Upper lobe of right lung (tissue), 1 donor: ENCODE measurements at regions not wholly inside any gene's neighbourhood (a gene's known extent, or its start where the extent isn't known, plus 50 kb on each side); places are given as distances from the start of the nearest gene placed in this dataset.

ENCODE experiments used
- ATAC-seq: fragments of 200-7000 bp; cut with Tn5 transposase; one replicate; pipeline ENCODE4 v1.9.1; 2020; ENCODE audit warnings: mild to moderate bottlenecking, moderate library complexity
- DNase-seq: peaks from one replicate; pipeline ENCODE4 v3.0.0-alpha.2; 2020
- H3K27ac ChIP-seq: fragments of 200-600 bp; one replicate; pipeline ENCODE4 v1.8.0; 2022
- H3K27me3 ChIP-seq: fragments of 200-600 bp; one replicate; pipeline ENCODE4 v1.8.0; 2022; ENCODE audit warnings: mild to moderate bottlenecking
- H3K36me3 ChIP-seq: fragments of 200-600 bp; one replicate; pipeline ENCODE4 v1.8.0; 2022
- H3K4me1 ChIP-seq: fragments of 200-600 bp; one replicate; pipeline ENCODE4 v1.8.0; 2022
- H3K4me3 ChIP-seq: fragments of 200-600 bp; one replicate; pipeline ENCODE4 v1.8.0; 2022; ENCODE audit warnings: mild to moderate bottlenecking
- H3K9me3 ChIP-seq: fragments of 200-600 bp; one replicate; pipeline ENCODE4 v1.8.0; 2022
- intact Hi-C: fragments of 100-400 bp; cut with DNase I; formaldehyde crosslinking; loops from one replicate; pipeline ENCODE4 v1.11.0; 2022
- TF ChIP-seq, protein P1 (sequence below): fragments of 200-600 bp; IDR thresholded peaks from one replicate; pipeline ENCODE4 v1.8.0; 2022; ENCODE audit warnings: antibody characterized with exemption
- donor health status: DM: no; HTN: yes; CAD: no; lungs with severe emphysema.

DNA sequence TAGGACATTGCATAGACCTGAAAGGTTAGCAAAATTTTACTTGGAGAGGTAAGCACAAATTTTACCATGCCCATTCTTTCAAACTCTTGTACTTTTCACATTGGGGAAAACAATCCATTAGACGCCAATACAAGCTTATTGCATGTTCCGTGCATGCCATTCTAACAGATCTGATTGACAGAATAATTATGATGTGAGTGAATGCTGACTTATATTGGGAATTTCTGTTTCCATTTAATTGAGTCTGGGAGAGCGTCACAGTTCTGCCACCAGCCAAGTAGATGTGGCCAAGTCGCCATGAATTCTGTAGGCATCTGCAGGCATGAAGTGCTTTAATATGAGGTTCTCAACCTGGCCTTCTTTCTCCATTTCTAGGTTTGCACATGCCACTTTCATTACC lies 1097.4 kb downstream of the VRK1 start:
- Histone ChIP-seq H3K4me3 (no peak overlapping the region), H3K4me1 (no peaks in the 10 kb centered on the region), H3K27me3 (no peaks in the 10 kb centered on the region), H3K36me3 (no peaks in the 10 kb centered on the region), H3K27ac (no peak overlapping the region), H3K9me3 (no peaks in the 10 kb centered on the region)
- TF ChIP-seq, protein P1, sequence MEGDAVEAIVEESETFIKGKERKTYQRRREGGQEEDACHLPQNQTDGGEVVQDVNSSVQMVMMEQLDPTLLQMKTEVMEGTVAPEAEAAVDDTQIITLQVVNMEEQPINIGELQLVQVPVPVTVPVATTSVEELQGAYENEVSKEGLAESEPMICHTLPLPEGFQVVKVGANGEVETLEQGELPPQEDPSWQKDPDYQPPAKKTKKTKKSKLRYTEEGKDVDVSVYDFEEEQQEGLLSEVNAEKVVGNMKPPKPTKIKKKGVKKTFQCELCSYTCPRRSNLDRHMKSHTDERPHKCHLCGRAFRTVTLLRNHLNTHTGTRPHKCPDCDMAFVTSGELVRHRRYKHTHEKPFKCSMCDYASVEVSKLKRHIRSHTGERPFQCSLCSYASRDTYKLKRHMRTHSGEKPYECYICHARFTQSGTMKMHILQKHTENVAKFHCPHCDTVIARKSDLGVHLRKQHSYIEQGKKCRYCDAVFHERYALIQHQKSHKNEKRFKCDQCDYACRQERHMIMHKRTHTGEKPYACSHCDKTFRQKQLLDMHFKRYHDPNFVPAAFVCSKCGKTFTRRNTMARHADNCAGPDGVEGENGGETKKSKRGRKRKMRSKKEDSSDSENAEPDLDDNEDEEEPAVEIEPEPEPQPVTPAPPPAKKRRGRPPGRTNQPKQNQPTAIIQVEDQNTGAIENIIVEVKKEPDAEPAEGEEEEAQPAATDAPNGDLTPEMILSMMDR: no peak
- DNase-seq (no peak), ATAC-seq (no peak)
- intact Hi-C loops: no loop called here

DNA sequence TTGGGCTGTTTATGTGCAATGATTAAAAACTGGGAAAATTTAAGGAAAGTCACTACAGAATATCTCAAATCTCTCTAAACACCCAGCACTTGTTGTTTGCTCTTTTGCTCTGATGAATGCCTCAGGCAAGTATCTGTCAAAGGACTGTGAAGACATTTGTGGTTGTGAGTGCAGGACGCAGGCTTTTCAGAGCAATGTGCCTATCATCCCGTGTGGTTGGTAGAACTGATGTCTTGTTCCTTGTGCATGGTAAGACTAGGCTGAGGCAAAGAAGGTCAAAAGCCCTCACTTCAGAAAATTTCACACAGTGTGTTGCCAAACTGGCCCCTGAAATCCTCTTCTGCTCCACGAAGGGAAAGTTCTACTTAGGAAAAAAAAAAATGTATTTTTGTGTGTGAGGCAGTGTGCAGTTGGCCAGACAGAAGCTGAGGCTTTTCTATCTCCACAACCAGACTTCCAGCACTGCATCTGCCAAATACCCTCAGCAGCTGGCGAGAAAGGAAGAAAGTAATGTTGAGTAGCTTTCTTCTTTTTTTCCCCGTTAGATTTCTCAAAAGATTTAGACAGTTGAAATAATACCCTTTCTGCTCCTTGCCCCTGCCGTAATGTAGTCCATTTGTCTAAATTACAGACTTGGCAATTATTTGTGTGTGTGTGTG lies 1103.1 kb downstream of the VRK1 start:
- intact Hi-C loops: no loop called here
- Histone ChIP-seq H3K36me3 (no peaks in the 10 kb centered on the region), H3K27me3 (no peaks in the 10 kb centered on the region), H3K27ac (no peak overlapping the region), H3K9me3 (no peaks in the 10 kb centered on the region), H3K4me1 (no peaks in the 10 kb centered on the region), H3K4me3 (no peak overlapping the region)
- TF ChIP-seq, protein P1: no peak
- ATAC-seq (no peak), DNase-seq (no peak)

DNA sequence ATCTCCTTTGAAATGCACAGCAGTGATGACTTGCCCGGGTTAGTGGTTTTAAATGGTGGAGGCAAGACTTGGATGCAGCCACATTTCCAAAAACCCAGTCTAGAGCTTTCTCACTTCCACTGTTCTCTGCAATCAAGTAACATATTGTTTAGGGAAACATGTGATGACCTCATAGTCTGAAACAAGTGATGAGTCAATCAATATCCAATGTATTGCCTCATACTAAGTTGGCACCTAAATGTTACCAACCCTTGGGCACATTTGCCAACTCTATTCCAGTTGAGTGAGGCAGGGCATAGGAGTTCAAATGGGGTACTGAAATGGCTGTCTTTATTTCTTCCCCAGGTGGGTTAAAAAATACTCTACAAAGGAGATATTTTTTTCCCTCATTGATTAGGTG lies 1105.4 kb downstream of the VRK1 start:
- no peak for ATAC-seq
- no peaks in the 10 kb centered on the region for H3K4me1 ChIP-seq
- TF ChIP-seq, protein P1: no peak
- no peak overlapping the region for H3K4me3 ChIP-seq
- H3K9me3 ChIP-seq: no peaks in the 10 kb centered on the region
- no peaks in the 10 kb centered on the region for H3K27me3 ChIP-seq
- no peak for DNase-seq
- no peaks in the 10 kb centered on the region for H3K36me3 ChIP-seq
- intact Hi-C loops: no loop called here
- no peak overlapping the region for H3K27ac ChIP-seq

DNA sequence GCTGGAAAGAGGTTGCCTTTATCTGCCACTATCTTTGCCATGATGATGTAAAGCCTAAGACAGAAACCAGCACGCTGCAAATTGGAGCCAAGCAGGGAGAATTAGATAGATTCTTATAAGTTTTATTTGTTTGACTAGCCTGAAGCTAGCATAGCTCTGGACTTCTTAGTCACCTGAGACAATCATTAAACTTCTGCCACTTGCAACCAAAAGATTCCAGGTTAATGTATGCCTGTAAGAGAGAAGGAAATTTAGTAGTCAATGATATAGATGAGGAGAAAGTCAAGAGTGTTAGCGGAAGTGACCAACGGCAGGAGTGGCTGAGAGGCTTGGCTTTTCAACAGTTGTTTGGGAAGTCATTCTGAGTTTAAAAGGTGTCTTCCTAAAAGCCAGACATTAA lies 1106.6 kb downstream of the VRK1 start:
- DNase-seq: no peak
- intact Hi-C loops: no loop called here
- Histone ChIP-seq H3K4me1 (no peaks in the 10 kb centered on the region), H3K9me3 (no peaks in the 10 kb centered on the region), H3K36me3 (no peaks in the 10 kb centered on the region), H3K27ac (no peak overlapping the region), H3K27me3 (no peaks in the 10 kb centered on the region), H3K4me3 (no peak overlapping the region)
- TF ChIP-seq, protein P1: no peak
- no peak for ATAC-seq

DNA sequence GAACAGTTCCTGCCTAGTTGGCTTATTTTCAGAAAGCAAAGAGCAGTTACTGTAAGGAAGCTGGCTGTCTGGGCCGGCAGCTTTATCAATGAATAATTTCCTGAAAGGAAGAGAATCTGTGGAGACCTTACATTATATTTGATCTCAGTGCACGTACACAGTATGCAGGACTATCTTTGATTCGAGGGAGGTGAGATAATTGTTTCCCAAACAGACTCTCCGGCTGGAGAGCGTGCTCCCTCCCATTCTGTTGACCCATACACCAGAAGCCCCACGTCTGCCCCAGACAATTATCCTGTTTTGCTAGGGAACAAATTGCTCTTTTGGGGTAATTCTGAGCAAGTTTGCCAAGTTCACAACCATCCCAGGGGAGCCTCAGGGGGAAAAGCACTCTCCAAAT lies 1115.0 kb downstream of the VRK1 start:
- Histone ChIP-seq H3K9me3 (no peaks in the 10 kb centered on the region), H3K4me1 (no peaks in the 10 kb centered on the region), H3K36me3 (no peaks in the 10 kb centered on the region), H3K4me3 (no peak overlapping the region), H3K27ac (no peak overlapping the region), H3K27me3 (no peaks in the 10 kb centered on the region)
- ATAC-seq: no peak
- TF ChIP-seq, protein P1: no peak
- intact Hi-C loops: no loop called here
- DNase-seq: no peak

DNA sequence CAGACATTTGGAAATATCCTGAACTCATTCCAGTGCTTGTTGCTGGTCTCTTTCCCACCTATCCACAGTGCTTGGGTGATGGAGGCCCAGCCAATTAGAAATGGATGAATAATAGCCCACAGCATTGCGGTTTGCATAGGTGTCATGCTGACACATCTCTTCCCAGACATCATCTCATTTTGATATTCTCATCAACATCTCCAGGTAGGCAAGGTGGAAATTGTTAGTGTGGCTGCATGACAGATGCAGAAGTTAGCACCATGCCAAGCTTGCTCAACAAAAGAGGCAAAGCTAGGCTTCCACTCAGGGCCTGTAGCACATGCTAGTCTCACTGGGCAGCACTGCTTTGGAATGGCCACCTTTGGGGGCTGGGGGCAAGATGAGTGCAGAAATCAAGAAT lies 1118.9 kb downstream of the VRK1 start:
- ATAC-seq (no peak), DNase-seq (no peak)
- Histone ChIP-seq H3K4me1 (no peaks in the 10 kb centered on the region), H3K4me3 (no peak overlapping the region), H3K27me3 (no peaks in the 10 kb centered on the region), H3K36me3 (no peaks in the 10 kb centered on the region), H3K9me3 (no peaks in the 10 kb centered on the region), H3K27ac (no peak overlapping the region)
- TF ChIP-seq, protein P1: no peak
- intact Hi-C loops: no loop called here
